ENCODE measurements at regions not wholly inside any gene's neighbourhood (a gene's known extent, or its start where the extent isn't known, plus 50 kb on each side); places are given as distances from the start of the nearest gene placed in this dataset.
A peak's percentile ranks its signal among the peaks of the same experiment; 100 is the strongest.

- Histone ChIP-seq H3K27ac (ENCODE audit: insufficient read depth, low read depth, low read length, poor library complexity, severe bottlenecking) (peak overlapping the region; percentile 86), H3K27me3 (ENCODE audit: control insufficient read depth, insufficient read depth, low read length, poor library complexity, severe bottlenecking) (no peaks in the 10 kb centered on the region), H3K9me3 (ENCODE audit: control insufficient read depth, low read length) (no peaks in the 10 kb centered on the region), H3K4me1 (ENCODE audit: control insufficient read depth, insufficient read depth, low read length) (peaks cover 17% of the 10 kb centered on the region), H3K36me3 (ENCODE audit: control insufficient read depth, insufficient read depth, low read length) (no peaks in the 10 kb centered on the region), H3K4me3 (ENCODE audit: insufficient read depth, low read depth, low read length) (no peak overlapping the region)
- 42 to 47% methylated on average over 9 of the region's 10 CpGs for WGBS, 2 experiments
Observed at GRCh38 chr18:23401400-23402347, 51.4 kb upstream of the RIOK3 start.
